KMS-11 (cell line): ENCODE measurements at regions not wholly inside any gene's neighbourhood (a gene's known extent, or its start where the extent isn't known, plus 50 kb on each side); places are given as distances from the start of the nearest gene placed in this dataset.

Experiments used
- H2AFZ ChIP-seq: fragments of 200-600 bp; sonication (generic); 2 replicates; pipeline ENCODE4 v1.6.1; 2016; ENCODE audit warnings: antibody characterized with exemption, mixed run types, low read depth
- H3K27ac ChIP-seq: fragments of 200-600 bp; sonication (generic); 2 replicates; pipeline ENCODE4 v1.6.1; 2016; ENCODE audit warnings: mild to moderate bottlenecking, mixed run types
- H3K27me3 ChIP-seq: fragments of 200-600 bp; sonication (generic); 2 replicates; pipeline ENCODE4 v1.6.1; 2017; ENCODE audit warnings: mild to moderate bottlenecking, low read depth, mixed run types, moderate library complexity; ENCODE audit not compliant: insufficient read depth
- H3K36me3 ChIP-seq: fragments of 200-600 bp; sonication (generic); 2 replicates; pipeline ENCODE4 v1.6.1; 2017; ENCODE audit warnings: mild to moderate bottlenecking, mixed run types; ENCODE audit not compliant: insufficient read depth
- H3K4me1 ChIP-seq: fragments of 200-600 bp; sonication (generic); 2 replicates; pipeline ENCODE4 v1.6.1; 2016; ENCODE audit warnings: mild to moderate bottlenecking, low read depth, mixed run types; ENCODE audit not compliant: poor library complexity, severe bottlenecking
- H3K4me2 ChIP-seq: fragments of 200-600 bp; sonication (generic); 2 replicates; pipeline ENCODE4 v1.7.0; 2016; ENCODE audit warnings: mild to moderate bottlenecking, mixed run types
- H3K4me3 ChIP-seq: fragments of 200-600 bp; sonication (generic); IDR thresholded peaks from 2 replicates; pipeline ENCODE4 v1.6.1; 2017; ENCODE audit warnings: low read depth, low read length, mixed read lengths; ENCODE audit not compliant: insufficient read depth
- H3K79me2 ChIP-seq: fragments of 200-600 bp; sonication (generic); 2 replicates; pipeline ENCODE4 v1.6.1; 2016; ENCODE audit warnings: low read depth, mixed run types; ENCODE audit not compliant: insufficient read depth
- H3K9ac ChIP-seq: fragments of 200-600 bp; sonication (generic); 2 replicates; pipeline ENCODE4 v1.6.1; 2016; ENCODE audit warnings: mild to moderate bottlenecking, mixed run types
- H4K20me1 ChIP-seq: fragments of 200-600 bp; sonication (generic); 2 replicates; pipeline ENCODE4 v1.6.1; 2016; ENCODE audit warnings: mild to moderate bottlenecking, mixed run types; ENCODE audit not compliant: insufficient read depth
- TF ChIP-seq, protein P1 (sequence below): fragments of 200-600 bp; sonication (generic); conservative IDR thresholded peaks from 2 replicates; pipeline ENCODE4 v1.6.1; 2017; ENCODE audit warnings: low read depth, mild to moderate bottlenecking, antibody characterized with exemption, low read length, moderate library complexity, mixed read lengths

DNA sequence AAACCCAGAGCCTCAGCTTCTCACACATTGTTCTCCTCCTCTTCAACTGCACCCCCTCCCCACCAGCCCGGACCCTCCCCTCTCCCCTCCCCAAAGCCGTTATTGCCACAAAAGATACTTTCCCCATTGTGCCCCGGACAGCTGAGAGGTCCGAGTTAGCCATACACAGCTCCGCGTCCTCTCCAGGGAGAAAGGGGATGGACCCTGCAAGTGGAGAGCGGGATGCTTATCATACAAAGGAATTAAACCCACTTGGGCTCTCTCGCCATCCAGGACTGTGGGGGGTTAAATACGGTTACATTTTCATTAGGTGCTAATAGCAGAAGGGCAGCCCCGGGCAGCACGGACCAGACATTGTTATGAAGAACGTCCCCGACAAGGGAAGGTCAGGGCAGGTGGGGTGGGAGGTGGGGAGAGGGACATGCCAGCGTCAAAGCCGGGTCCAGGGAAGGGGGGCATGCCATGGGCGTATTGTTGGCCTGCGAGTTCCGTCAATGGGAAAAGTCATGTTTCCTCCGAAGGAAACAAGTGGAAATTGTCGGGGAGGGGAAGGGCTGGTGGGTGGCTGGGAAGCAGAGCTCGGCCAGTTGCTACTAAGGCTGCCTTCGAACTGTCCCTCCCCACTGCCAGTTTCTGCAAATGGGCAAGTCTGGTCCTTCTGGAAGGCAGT lies 99.1 kb downstream of the SOX9 start:
- TF ChIP-seq, protein P1, sequence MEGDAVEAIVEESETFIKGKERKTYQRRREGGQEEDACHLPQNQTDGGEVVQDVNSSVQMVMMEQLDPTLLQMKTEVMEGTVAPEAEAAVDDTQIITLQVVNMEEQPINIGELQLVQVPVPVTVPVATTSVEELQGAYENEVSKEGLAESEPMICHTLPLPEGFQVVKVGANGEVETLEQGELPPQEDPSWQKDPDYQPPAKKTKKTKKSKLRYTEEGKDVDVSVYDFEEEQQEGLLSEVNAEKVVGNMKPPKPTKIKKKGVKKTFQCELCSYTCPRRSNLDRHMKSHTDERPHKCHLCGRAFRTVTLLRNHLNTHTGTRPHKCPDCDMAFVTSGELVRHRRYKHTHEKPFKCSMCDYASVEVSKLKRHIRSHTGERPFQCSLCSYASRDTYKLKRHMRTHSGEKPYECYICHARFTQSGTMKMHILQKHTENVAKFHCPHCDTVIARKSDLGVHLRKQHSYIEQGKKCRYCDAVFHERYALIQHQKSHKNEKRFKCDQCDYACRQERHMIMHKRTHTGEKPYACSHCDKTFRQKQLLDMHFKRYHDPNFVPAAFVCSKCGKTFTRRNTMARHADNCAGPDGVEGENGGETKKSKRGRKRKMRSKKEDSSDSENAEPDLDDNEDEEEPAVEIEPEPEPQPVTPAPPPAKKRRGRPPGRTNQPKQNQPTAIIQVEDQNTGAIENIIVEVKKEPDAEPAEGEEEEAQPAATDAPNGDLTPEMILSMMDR: no peak
- Histone ChIP-seq H3K4me2 (no peak overlapping the region), H3K27me3 (no peaks in the 10 kb centered on the region), H3K36me3 (no peaks in the 10 kb centered on the region), H3K4me1 (no peaks in the 10 kb centered on the region), H2AFZ (no peak overlapping the region), H3K27ac (no peak overlapping the region), H3K4me3 (no peak overlapping the region), H4K20me1 (no peaks in the 10 kb centered on the region), H3K9ac (no peak overlapping the region), H3K79me2 (no peaks in the 10 kb centered on the region)

GRCh38 chr17:72222661-72223380 lies 102.0 kb downstream of the SOX9 start:
- H2AFZ ChIP-seq: no peak overlapping the region
- H3K9ac ChIP-seq: no peak overlapping the region
- no peaks in the 10 kb centered on the region for H4K20me1 ChIP-seq
- H3K4me1 ChIP-seq: no peaks in the 10 kb centered on the region
- H3K27ac ChIP-seq: no peak overlapping the region
- no peaks in the 10 kb centered on the region for H3K36me3 ChIP-seq
- H3K79me2 ChIP-seq: no peaks in the 10 kb centered on the region
- no peak overlapping the region for H3K4me2 ChIP-seq
- TF ChIP-seq, protein P1: no peak
- no peak overlapping the region for H3K4me3 ChIP-seq
- H3K27me3 ChIP-seq: no peaks in the 10 kb centered on the region

- TF ChIP-seq, protein P1: no peak
- no peak overlapping the region for H3K9ac ChIP-seq
Observed at GRCh38 chr17:72223866-72224291, 103.1 kb downstream of the SOX9 start.

DNA sequence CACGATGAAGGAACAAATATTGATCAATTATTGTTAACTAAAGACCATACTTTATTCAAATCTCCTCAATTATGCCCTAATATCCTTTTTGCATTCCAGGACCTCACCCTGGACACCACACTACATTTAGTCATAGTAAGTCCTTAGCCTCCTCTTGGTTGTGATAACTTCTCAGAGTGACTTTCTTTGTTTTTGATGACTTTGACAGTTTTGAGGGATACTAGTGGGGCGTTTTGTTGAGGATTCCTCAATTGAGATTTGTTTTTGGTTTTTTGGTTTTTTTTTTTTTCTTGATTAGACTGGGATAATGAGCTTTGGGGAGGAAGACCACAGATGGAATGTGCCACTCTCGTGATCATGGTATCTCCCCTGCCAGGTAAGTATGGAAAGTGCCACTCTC lies 105.5 kb downstream of the SOX9 start:
- Histone ChIP-seq H3K9ac (no peak overlapping the region), H3K36me3 (no peaks in the 10 kb centered on the region), H3K4me1 (no peaks in the 10 kb centered on the region), H3K4me3 (no peak overlapping the region), H3K4me2 (no peak overlapping the region), H3K27me3 (no peaks in the 10 kb centered on the region), H3K79me2 (no peaks in the 10 kb centered on the region), H2AFZ (no peak overlapping the region), H4K20me1 (no peaks in the 10 kb centered on the region), H3K27ac (no peak overlapping the region)
- TF ChIP-seq, protein P1: no peak

More at GRCh38 chr17:72223866-72224291, 103.1 kb downstream of the SOX9 start:
- no peak overlapping the region for H3K4me2 ChIP-seq
- H3K27me3 ChIP-seq: no peaks in the 10 kb centered on the region
- no peaks in the 10 kb centered on the region for H3K4me1 ChIP-seq
- no peak overlapping the region for H3K27ac ChIP-seq
- H4K20me1 ChIP-seq: no peaks in the 10 kb centered on the region
- H3K79me2 ChIP-seq: no peaks in the 10 kb centered on the region
- H3K4me3 ChIP-seq: no peak overlapping the region
- H3K36me3 ChIP-seq: no peaks in the 10 kb centered on the region
- H2AFZ ChIP-seq: no peak overlapping the region
